Stimulated activated CD8-positive, alpha-beta memory T cell treated with anti-CD3 and anti-CD28 coated beads, Interleukin-4, amount 100 ng/mL, for 1 hour (primary cell): ENCODE measurements at regions not wholly inside any gene's neighbourhood (a gene's known extent, or its start where the extent isn't known, plus 50 kb on each side); places are given as distances from the start of the nearest gene placed in this dataset.

Source experiments
- DNase-seq, 2 donors: peaks; one replicate each; pipeline ENCODE4 v3.0.0-alpha.2; 2020; ENCODE audit warnings: low read depth in 2 of 2, low spot score in 1 of 2

GRCh38 chr13:105341758-105342157, 1193.7 kb downstream of the EFNB2 start:
- DNase-seq: no peak

GRCh38 chr13:105341256-105341655, 1194.2 kb downstream of the EFNB2 start:
- DNase-seq: no peak

- DNase-seq: no peak
Observed at GRCh38 chr13:105340061-105340606, 1195.3 kb downstream of the EFNB2 start.

- no peak for DNase-seq
Observed at GRCh38 chr13:105338773-105339172, 1196.7 kb downstream of the EFNB2 start.

GRCh38 chr13:105338006-105338405, 1197.5 kb downstream of the EFNB2 start:
- no peak for DNase-seq

- DNase-seq: no peak
Observed at GRCh38 chr13:105336706-105337576, 1198.5 kb downstream of the EFNB2 start.

- no peak for DNase-seq
Observed at GRCh38 chr13:105334211-105334610, 1201.3 kb downstream of the EFNB2 start.

GRCh38 chr13:105333416-105333815, 1202.0 kb downstream of the EFNB2 start:
- DNase-seq: no peak

- no peak for DNase-seq
Observed at GRCh38 chr13:105329359-105329758, 1206.1 kb downstream of the EFNB2 start.

GRCh38 chr13:105328212-105328611, 1207.2 kb downstream of the EFNB2 start:
- no peak for DNase-seq

GRCh38 chr13:105327581-105328126, 1207.8 kb downstream of the EFNB2 start:
- DNase-seq: no peak

- DNase-seq: no peak
Observed at GRCh38 chr13:105319875-105320274, 1215.6 kb downstream of the EFNB2 start.

- no peak for DNase-seq
Observed at GRCh38 chr13:105316731-105317130, 1218.7 kb downstream of the EFNB2 start.

GRCh38 chr13:105312906-105313305, 1222.6 kb downstream of the EFNB2 start:
- DNase-seq: no peak

- no peak for DNase-seq
Observed at GRCh38 chr13:105311094-105311493, 1224.4 kb downstream of the EFNB2 start.

GRCh38 chr13:105307776-105308175, 1227.7 kb downstream of the EFNB2 start:
- no peak for DNase-seq

- no peak for DNase-seq
Observed at GRCh38 chr13:105297839-105298238, 1237.6 kb downstream of the EFNB2 start.

- DNase-seq: no peak
Observed at GRCh38 chr13:105291987-105292386, 1243.5 kb downstream of the EFNB2 start.

GRCh38 chr13:105290596-105290995, 1244.9 kb downstream of the EFNB2 start:
- no peak for DNase-seq

- DNase-seq: no peak
Observed at GRCh38 chr13:105285526-105285925, 1249.9 kb downstream of the EFNB2 start.

- DNase-seq: no peak
Observed at GRCh38 chr13:105282406-105283285, 1252.8 kb downstream of the EFNB2 start.
